ENCODE measurements at regions not wholly inside any gene's neighbourhood (a gene's known extent, or its start where the extent isn't known, plus 50 kb on each side); places are given as distances from the start of the nearest gene placed in this dataset.
"Not testable (repeated sequence)": the region's sequence is repeated elsewhere in the genome, so short reads cannot be mapped to it uniquely, and the experiment has no call there.

DNA sequence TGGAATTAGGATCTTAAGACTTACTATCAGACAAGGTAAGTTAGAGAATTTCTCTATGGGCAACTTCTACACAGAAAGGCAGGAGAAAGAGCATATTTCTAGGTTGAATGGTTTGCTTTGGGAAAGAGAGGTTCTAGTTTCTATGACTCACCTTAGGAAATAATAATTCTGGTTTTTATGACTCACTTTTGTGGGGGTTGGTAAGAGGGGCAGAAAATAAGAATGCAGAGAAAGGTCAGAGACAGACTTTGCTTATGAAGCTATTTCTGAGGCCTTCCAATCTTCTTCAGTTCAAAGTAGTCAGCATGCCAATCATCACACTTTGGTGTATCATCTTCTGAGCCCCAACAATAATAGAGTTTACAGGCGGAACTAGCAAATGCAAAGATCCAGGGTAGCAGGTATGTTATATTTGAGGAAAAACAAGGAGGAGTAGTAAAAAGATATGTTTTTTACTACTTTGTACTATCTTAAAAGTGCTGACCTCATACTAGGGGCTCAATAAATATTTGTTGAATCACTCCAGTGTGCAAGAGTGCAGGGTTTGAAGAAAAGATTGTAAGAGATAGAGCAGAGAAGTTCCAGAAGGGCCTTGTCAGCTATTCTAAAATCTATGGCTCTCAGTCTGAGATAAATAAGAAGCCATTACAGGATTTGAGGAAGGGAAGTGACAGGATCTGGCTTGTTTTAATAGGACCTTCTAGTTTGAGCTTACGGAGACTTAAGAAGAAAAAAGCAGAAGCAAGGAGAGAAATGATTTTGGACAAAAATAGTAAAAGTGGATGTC lies 56.7 kb upstream of the LRFN5 start:
- DNase-seq: no peak

DNA sequence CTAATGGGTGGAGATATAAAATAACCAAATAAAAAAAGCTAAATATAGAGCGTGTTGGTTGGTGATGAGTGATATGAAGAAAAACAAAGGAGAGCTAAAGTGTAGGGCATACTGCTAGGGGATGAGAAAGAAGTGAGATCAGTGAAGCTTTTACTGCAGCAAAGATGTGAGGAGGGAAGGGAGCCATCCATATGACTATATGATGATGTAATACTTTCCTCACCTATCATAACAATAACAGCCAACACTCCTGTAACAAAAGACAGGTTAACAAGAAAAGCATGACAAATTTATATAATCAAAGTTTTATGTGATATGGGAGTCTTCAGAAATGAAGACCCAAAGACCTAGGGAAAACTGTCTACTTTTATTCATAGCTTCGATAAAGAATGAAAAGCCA lies 57.4 kb upstream of the LRFN5 start:
- no peak for DNase-seq

DNA sequence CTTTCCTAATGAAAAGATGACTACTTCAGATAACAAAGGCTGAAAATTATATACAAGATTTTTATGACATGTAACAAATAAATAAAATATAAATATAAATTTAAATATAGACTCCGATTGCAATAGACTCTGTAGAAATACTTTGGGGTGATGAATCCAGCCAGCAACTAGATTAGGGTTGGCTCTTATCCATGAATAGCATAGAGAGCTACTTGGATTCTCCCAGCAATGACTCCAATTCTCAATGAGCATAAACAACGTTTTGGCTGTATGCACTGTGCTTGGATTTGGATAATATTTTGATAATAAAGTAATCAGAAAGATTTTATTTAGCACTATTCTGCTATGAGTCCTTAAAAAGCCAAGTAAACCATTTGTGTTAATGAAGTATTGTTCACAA lies 58.0 kb upstream of the LRFN5 start:
- no peak for DNase-seq

DNA sequence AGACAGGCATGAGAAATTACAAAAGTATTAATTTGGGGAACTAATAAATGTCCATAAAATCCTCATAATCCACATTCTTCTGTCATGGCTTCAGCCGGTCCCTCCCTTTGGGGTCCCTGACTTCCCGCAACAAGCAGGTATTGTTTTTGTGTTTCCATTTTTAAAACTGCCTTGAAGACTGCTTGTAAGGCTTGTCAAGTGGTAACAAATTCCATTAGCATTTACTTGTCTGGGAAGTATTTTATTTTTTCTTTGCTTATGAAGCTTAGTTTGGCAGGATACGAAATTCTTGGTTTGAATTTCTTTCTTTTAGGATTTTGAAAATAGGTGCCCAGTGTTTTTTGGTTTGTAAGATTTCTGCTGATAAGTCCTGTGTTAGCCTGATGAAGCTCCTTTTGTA lies 65.3 kb upstream of the LRFN5 start:
- no peak for DNase-seq

DNA sequence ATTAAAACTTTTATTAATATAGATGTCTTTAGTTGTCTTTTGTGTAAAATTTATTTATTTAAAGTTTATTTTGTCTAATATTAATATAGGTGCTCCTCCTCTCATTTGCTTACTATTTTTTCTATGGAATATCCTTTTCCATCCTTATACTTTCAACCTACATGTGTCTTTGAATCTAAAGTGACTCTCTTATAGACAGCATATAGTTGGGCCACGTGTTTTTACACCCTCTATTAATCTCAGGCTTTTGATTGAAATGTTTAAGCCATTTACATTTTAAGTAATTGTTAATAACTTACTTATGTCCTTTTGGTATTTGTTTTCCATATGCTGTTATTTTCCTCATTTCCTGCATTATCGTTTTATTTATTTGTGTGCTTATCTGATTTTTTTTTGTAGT lies 74.4 kb upstream of the LRFN5 start:
- no peak for DNase-seq

DNA sequence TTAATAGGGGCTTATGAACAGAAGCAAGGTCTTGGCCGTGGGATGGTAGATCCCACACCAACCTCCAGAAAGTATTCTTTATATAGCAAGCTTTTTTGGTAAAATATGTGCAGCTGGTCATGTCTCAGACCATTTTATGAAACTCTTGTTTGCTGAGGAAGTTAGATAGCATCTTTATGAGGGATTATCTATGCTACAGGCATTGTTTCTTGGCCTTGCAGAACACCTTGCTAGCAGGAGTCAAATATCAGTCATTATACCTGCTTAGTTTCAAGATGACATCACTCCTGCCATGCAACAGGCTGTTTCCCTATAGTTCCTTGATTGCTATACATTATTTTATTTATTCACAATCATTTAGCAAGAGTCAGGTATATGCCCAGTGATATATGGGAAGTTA lies 84.8 kb upstream of the LRFN5 start:
- no peak for DNase-seq

DNA sequence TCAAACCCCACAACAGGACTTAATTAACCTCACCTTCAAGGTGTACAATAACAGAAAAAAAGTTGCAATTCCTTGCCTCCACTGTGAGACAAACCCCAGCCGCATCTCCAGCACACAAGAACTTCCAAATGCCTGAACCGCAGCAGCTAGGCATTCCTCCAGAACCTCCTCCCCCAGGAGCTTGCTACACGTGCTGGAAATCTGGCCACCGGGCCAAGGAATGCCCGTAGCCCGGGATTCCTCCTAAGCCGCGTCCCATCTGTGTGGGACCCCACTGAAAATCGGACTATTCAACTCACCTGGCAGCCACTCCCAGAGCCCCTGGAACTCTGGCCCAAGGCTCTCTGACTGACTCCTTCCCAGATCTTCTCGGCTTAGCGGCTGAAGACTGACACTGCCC lies 88.6 kb upstream of the LRFN5 start:
- DNase-seq: not testable (repeated sequence)

DNA sequence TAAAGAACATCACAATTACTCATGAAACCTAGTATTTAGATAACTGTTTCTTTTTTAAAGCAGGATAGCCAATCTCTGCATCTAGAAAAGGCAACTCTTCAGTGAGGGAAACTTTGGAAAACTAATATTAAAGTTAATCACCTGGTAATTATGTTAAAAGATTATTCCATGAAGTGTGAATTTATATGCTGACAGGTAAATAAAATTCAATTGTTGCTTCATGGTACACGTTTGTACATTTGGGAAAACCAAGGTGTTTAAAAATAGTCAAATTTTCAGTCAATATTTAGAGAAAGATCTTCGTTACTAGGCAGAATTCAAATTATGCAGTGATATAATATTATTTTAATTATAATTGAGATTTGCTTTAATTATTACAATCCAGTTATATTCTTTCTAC lies 100.1 kb upstream of the LRFN5 start:
- DNase-seq: no peak

DNA sequence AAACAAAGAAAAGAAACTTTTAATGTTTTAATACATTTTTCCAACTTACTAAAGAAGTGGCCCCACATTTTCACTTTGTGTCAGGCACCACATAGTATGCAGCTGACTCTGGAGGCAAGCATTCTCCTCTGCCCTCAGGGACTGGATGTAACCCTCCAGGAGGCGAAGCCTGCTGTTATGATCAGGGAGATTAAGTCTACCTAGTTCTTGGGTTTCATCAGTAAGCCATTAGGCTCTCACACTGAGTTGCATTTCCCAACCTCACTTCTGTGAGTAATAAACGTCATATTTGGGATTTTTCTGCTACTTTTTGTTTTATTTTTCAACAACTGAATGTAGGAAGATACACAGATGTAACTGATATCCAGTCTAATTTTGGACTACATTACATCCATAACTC lies 101.2 kb upstream of the LRFN5 start:
- no peak for DNase-seq

DNA sequence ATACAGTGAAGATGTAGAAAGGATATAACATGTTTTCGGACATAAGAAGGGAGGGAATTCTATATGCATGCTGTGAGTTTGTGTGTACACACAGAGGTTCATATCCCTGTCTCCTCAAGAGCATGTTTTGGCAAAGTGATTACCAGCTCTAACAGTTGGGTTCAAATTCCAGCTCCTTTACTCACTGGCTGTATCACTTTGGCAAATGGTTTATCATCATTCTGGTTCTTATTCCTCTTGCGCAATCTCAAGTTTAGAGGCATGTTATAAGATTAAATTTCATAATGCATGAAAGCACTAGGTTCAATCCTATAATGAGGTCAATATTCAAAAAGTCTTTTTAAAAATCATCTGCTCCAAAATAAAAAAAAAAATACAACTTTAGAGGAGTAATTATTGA lies 107.7 kb upstream of the LRFN5 start:
- DNase-seq: no peak

DNA sequence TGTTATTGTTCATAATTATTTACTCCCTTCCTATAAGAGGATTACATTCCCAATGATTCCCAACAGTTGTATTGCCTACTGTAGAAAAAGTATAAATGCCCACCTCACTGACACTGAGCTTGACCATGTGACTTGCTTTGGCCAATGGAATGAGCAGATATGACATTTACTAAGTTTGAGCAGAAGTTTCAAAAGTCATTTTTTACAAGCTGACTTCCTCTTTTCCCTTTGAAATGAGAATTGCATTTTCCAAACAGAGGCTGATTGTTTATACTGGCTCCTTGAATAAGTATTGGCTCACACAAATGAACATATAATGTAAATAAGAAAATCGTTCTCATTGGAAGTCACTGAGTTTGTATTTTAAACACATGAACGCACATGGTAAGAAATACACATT lies 116.4 kb upstream of the LRFN5 start:
- no peak for DNase-seq

DNA sequence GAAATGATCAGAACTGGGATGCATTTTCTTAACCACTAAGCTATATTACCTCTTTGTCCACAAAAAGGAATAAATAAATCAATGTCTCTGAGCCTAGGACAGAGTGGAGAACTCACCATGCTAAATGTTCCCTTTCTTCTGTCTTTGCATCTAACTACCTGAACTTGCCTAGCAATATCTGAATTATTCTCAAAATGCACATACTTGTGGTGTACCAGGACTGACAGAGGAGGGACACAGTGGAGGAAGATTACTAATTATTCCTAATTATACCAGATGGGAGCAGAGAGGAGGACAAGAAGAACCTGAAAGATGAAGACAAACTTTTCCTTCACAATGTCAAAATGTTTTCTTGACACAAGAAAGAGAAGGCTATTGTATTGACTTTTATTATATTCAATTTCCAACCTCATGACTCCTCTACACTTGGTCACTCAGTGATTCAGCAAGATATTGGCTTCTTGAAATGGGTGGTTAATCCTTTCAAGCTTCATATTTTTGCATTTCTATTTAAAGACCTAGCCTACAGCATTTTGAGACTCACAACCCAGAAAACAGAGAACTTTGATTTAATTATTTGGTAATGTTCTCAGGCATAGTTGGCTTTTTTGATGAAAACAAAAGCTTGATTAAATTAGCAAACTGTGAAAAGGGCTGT lies 117.2 kb upstream of the LRFN5 start:
- DNase-seq: no peak

DNA sequence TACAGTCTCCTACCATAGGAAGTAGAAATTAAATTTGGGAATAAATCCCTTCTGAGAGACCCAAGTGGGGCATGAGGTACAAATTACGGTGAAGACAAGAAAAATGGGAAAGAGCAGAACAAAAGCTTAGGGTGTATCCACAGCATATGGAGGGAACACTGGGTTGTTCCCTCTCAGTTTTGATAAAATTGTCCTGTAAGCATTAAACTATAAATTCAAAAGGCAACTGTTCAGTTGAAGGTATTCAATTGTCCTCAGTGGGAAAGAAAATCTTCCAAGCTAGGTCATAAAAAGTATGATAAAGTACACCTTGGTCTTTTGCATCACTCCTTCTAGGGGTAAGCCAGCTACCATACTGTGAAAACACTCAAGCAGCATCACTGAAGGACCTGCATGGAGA lies 118.3 kb upstream of the LRFN5 start:
- no peak for DNase-seq

DNA sequence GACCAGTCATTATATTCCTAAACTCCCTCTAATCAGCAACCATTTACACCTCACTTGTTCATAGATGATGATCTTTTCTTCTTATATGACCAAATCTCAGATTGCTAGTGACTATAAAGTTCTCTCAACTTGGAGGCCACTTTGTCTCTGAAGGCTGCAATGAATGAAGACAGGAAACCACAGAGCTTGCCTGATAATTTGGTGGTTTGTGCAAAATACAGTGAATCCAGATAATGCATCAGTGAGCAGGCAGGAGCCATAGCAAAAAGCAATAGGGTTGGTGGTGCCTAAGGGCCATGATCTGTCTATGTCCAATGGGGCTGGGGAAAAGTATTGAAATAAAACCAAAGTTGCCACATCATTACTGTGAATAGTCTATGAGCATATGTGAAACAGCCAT lies 123.8 kb upstream of the LRFN5 start:
- no peak for DNase-seq

DNA sequence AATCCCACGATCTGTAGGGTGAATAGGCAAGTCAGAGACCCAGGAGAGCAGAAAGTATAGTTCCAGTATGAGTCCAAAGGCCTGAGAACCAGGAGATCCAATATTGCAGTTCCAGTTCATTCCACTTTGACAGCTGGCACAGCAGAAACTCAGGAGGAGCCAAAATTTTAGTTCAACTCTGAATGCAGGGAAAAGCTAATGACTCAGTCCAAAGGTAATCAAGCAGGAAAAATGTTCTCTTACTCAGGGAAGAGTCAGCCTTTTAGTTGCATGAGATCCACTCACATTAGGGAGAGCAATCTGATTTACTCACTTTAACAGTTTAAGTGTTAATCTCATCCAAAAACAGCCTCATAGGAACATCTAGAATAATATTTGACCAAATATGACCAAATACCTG lies 130.2 kb upstream of the LRFN5 start:
- DNase-seq: no peak

DNA sequence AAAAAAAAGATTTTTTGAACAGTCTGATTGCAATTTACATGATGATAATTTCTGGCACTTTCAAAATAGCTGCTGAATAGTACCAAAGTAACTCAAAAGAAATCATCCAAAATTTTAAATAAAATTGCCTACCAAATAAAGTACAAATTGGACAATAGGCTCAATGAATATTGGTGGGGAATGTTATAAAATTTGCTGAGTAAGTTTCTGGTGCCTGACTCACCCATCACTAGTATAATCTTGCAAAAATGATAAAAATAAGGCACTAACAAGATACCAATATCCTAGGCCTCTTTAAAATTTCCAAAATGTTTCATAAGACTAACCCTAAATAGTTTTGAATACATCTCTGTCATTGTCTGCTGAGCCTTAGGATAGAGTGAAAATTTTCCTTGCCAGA lies 145.3 kb upstream of the LRFN5 start:
- DNase-seq: no peak

DNA sequence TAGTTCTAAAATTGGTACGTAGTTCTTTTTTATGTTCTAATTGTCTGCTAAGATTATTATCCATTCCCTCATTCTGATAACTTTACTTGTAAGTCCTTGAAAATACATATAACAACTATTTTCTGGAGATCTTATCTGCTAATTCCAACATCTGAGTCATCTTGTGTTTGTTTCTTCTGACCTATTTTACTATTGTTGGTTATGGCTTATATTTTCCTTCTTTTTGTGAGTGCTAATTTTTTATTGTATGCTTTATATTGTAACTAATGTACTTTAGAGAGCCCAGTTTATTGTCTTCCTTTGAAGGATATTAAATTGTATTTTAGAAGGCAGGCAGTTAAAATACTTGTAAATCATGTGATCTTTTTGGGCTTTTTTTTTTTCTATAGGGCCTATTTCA lies 149.3 kb upstream of the LRFN5 start:
- DNase-seq: no peak

DNA sequence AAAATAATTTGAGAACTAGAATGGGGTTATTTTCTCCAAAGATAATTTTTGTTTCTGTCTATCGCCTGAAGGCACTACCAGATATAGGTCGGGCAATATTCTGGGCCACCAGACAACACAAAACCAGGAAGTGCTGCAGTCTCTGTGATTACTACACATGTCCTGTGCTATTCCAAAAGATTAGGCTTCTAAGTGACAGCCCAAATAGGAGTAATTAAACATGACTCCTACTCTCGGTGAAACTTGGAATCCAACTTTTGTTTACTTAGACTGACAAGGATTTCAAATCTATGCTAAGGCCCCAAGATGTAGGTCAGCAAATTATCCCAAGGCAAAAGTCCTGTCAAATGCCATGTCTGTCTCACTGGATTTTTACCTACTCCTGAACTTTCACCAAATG lies 157.6 kb upstream of the LRFN5 start:
- DNase-seq: no peak

DNA sequence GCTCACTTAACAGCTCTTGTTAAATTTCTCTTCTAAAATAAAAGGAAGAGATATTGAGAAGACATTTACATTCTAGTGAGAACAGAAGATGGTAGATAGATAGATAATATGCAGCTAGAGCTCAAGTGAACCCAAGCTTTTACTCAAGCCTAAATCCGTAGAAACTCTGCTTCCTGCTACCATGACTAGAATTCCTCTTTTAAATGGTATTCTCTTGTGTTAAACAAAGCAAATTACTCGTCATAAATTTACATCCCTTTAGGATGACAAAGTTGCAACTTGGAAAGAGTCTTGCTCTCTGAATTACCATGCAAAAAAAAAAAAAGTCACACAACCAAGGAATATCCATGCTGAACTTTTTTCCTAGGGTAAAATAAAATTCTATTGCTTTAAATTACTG lies 160.7 kb upstream of the LRFN5 start:
- DNase-seq: no peak

DNA sequence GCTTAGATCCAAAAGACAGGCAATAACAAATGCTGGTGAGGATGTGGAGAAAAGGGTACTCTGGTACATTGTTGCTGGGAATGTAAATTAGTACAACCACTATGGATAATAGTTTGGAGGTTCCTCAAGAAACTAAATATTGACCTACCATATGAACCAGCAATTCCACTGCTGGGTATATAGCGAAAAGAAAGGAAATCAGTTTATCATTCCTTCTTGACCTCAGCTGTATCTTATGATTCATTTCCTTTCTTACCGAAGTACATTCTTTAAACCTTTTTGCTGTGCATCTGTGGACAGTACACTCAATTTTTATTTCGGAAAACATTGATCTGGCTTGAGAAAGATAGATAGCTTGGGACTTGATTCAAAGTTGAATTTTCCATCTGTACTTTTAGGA lies 183.2 kb upstream of the LRFN5 start:
- no peak for DNase-seq

DNA sequence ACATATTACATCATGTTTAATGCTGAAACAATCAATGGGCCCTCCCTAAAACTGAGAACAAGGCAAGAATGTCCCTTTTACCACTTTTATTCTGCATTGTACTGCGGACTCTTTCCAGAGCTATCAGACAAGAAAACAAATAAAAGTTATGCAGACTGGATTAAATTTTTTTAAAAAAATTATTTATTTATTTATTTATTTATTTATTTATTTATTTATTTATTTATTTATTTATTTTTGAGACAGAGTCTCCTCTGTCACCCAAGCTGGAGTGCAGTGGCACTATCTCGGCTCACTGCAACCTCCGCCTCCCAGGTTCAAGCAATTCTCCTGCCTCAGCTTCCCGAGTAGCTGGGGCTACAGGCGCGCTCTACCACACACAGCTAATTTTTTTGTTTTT lies 185.4 kb upstream of the LRFN5 start:
- not testable (repeated sequence) for DNase-seq

DNA sequence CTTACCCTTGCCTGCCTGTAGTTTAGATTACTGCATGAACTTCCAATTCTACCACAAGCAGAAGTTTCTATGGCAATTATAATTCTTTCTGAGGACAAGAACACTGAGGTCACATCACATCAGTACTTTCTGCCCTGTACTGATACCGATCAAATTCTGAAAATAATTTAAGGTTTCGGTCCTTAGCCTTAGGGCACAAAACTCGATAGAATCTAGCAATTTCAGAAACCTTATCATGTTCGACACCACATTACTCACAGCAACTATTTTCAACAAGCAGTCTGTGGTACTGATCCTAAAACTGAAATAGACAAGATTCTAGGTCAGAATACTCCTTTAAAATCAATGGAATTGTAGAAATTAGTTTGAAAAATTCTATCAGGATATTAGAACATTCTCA lies 187.0 kb upstream of the LRFN5 start:
- no peak for DNase-seq

DNA sequence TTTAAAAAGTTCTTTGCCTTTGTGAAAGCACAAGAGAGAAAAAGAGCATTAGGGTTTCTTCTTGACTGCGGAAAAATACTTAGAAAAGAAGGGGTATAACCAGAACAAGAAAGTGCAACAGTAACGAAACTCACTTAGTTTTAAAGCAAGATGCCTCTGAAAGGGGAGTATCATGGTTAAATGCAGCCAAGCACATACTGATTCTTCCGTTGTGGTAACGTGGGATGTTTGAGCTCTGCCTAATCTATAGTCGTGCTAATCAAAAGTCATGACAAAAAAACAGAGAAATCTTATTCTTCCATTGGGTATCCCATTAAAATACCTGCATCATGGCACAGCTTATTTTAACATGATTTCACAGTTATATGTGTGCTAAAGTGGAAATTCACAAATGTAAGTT lies 187.8 kb upstream of the LRFN5 start:
- no peak for DNase-seq

DNA sequence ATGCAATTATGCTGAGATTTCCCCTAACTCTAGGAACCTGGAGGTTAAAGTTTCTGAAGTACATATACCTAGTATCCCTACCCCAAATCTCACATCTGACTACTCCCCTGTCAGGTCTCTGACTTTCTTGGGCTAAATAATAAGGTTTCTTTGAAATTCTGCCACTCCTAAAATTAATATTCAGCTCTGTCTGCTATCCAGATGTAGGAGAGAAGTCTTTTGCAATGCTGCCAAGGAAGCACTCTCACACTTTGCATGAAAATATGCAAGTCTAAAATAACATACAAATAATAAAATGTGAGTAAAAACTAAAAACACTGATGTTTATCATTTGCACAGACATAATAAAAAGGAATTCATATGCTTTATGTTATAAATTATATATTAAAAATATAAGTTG lies 196.9 kb upstream of the LRFN5 start:
- no peak for DNase-seq

DNA sequence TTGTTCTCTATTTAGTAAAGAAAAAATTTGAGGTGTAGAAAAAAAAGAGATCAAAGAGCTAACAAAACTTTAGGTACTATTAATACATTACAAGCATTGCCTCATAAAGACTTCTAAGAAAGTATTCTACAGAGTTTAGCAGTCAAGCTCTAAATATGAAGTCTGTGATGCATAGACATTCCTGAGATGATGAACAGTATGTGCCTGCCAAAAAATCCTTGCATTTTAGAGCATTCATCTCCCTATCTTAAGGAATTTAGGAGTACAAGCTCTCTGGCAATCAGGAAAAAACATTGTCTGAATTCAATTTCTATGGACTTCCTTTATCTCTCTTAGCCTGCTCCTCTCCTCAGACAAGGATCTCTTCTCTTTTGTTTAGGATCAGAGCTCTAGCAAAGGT lies 202.6 kb upstream of the LRFN5 start:
- no peak for DNase-seq

All from midbrain (tissue), 1 donor.